HG02759 (cell line): ENCODE measurements at regions not wholly inside any gene's neighbourhood (a gene's known extent, or its start where the extent isn't known, plus 50 kb on each side); places are given as distances from the start of the nearest gene placed in this dataset.

ENCODE experiments used
- ATAC-seq: cut with Tn5 transposase; IDR thresholded peaks from one replicate; pipeline ENCODE4 v1.9.1; 2021; ENCODE audit warnings: mild to moderate bottlenecking, moderate library complexity; ENCODE audit not compliant: unreplicated experiment

GRCh38 chr2:45083175-45083574 lies 73.9 kb upstream of the SIX2 start:
- ATAC-seq, result no peak

- ATAC-seq, result no peak
Measured at GRCh38 chr2:45074713-45075112, 65.5 kb upstream of the SIX2 start.

GRCh38 chr2:45072862-45073237 lies 63.6 kb upstream of the SIX2 start:
- no peak for ATAC-seq

GRCh38 chr2:45072064-45072861 lies 63.0 kb upstream of the SIX2 start:
- ATAC-seq, result no peak

GRCh38 chr2:45070113-45070652 lies 60.9 kb upstream of the SIX2 start:
- ATAC-seq, result no peak

GRCh38 chr2:45069684-45070083 lies 60.4 kb upstream of the SIX2 start:
- ATAC-seq, result no peak

- no peak for ATAC-seq
Measured at GRCh38 chr2:45068571-45069140, 59.4 kb upstream of the SIX2 start.

- ATAC-seq, result no peak
Measured at GRCh38 chr2:45067859-45068570, 58.8 kb upstream of the SIX2 start.
